ENCODE measurements at regions not wholly inside any gene's neighbourhood (a gene's known extent, or its start where the extent isn't known, plus 50 kb on each side); places are given as distances from the start of the nearest gene placed in this dataset.
A peak's percentile ranks its signal among the peaks of the same experiment; 100 is the strongest.
"Not testable (repeated sequence)": the region's sequence is repeated elsewhere in the genome, so short reads cannot be mapped to it uniquely, and the experiment has no call there.

DNA sequence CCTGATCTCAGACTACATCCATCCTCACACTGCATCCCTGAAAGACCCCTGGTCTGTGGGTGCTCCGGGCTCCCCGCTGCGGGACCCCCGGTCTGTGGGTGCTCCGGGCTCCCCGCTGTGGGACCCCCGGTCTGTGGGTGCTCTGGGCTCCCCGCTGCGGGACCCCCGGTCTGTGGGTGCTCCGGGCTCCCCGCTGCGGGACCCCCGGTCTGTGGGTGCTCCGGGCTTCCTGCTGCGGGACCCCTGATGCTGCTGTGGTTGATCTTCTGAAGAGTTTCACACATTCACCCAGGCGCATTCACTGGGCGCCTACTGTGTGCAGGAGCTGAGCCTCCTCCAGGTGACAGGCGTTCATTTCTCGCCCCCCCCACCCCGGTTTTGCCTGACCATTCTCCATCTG lies 162.7 kb upstream of the SALL3 start:
- no peak for DNase-seq (ENCODE audit: low spot score)

DNA sequence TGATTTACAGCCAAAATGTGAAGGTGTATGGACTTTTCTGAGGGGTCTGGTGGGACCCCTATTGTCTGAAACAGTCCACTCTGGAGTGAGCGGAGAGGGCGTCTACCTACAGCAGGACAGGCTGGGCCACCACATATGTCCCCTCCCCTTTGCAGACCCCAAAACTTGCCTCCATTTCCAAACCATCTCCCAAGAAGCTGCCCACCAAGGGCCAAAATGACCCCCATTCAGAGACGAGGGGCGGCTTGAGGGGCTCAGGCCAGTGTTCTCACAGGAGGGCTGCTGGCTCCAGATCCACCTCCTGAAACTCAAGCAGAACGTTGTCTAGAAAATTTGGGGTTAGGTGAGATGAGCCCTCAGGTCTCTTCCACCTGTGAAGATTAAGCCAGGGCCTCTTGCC lies 161.1 kb upstream of the SALL3 start:
- DNase-seq (ENCODE audit: low spot score), result no peak

DNA sequence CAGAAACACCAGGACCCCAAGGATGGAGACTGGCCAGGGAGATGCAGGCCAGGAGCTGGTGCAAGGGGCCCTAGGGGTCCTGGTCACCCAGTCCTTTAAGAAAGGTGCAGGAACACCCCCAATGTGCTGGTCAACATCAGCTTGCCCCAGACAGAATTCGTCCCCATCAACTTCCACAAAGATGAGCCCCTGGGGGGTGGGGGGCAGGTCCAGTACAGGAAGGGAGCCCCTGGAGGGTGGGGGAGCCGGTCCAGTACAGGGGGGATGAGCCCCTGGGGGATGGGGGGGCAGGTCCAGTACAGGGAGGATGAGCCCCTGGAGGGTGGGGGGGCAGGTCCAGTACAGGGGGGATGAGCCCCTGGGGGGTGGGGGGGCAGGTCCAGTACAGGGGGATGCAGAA lies 160.7 kb upstream of the SALL3 start:
- no peak for DNase-seq (ENCODE audit: low spot score)

- DNase-seq (ENCODE audit: low spot score), result no peak
Observed at GRCh38 chr18:78820161-78820834, 159.3 kb upstream of the SALL3 start.

DNA sequence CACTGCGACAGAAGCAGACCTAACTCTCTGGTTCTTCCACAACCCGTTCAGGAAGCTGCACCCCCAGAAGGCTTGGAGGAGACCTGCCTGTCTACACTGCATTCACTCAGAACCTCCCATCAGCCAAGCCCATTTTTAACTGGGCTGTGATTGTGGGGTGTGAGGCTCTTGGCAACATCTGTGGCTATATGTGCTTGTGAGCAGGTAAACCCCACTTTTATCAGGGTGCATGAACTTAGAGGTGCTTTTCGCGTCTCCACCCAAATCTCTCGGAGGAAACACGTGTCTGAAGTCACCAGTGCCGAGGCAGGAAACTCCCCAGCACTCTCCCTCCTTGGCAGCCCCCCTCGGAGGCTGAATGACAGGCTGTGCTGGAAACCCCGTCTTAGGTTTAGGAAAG lies 158.2 kb upstream of the SALL3 start:
- DNase-seq (ENCODE audit: low spot score), result no peak

- DNase-seq (ENCODE audit: low spot score), result no peak
Observed at GRCh38 chr18:78822171-78822948, 157.3 kb upstream of the SALL3 start.

DNA sequence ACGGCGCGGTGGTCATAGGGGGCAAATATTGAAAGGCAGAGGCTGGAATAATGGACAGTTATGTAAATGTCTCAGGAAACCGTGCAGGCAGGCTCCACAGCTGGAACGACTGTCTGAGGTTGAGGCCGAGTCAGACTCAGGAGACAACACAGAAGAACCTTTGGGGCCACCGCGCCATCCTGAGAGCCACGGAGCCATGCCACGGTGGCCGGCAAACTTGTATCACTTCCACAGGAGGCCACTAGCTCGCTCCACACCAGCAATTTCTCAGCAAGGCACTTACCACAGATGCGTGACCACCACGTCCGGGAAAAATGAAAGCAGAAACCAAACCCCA lies 156.7 kb upstream of the SALL3 start:
- DNase-seq (ENCODE audit: low spot score), result no peak

GRCh38 chr18:78825168-78825567 lies 154.4 kb upstream of the SALL3 start:
- no peak for DNase-seq (ENCODE audit: low spot score)

DNA sequence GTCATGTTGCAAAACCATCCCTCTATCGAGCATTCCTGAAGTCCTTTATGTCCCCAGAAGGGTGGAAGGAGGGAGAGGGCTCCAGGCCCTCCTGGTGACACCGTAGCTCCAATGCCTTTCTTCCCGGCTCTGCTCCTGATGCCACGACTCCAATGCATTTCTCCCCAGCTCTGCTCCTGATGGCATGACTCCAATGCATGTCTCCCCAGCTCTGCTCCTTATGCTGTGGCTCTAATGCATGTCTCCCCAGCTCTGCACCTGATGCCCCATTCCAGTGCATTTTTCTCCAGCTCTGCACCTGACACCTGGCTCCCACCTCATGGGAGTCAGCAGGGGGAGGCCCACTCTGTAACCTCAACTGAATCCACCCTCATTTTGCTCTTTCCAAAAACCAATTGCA lies 153.0 kb upstream of the SALL3 start:
- no peak for DNase-seq (ENCODE audit: low spot score)

DNA sequence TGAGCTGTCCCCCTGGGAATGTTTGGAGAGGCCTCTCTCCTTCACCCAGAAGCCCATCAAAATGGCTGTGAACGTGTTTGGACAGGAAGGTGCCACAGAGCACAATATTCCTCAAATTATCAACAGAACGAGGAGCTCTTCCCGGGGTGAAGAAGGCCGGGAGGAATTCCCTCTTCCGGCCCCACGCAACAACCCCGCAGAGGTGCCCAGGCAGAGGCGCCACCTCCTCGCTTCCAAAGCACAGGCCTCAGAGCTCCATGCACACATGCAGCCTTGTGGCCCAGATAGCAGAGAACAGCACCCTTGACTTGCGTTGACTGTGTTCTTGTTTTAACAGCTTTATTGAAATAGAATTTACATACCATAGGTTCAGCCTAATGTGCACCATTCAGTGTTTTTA lies 152.5 kb upstream of the SALL3 start:
- no peak for DNase-seq (ENCODE audit: low spot score)

GRCh38 chr18:78828131-78828530 lies 151.5 kb upstream of the SALL3 start:
- no peak for DNase-seq (ENCODE audit: low spot score)

- not testable (repeated sequence) for DNase-seq (ENCODE audit: low spot score)
Observed at GRCh38 chr18:78829026-78829425, 150.6 kb upstream of the SALL3 start.

DNA sequence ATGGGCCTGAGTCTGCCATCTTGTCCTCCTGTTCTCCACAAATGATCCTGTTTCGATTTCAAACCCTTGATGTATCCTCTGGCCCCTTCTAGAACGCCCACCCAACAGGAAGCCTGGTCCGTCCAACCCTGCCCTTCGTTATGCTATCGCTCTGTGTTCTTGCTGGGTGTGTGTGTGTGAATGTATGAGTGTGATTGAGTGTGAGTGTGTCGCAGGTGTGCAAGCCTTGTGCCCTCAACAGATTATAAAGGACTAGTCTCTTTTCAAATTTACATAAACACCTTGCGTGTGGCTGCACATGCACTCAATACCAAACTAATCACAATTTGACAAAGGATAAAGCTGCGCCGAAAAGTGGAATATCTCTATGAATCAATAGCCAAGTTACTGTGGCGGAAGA lies 149.5 kb upstream of the SALL3 start:
- no peak for DNase-seq (ENCODE audit: low spot score)

- DNase-seq (ENCODE audit: low spot score), result no peak
Observed at GRCh38 chr18:78830826-78831225, 148.8 kb upstream of the SALL3 start.

- no peak for DNase-seq (ENCODE audit: low spot score)
Observed at GRCh38 chr18:78831603-78832002, 148.0 kb upstream of the SALL3 start.

DNA sequence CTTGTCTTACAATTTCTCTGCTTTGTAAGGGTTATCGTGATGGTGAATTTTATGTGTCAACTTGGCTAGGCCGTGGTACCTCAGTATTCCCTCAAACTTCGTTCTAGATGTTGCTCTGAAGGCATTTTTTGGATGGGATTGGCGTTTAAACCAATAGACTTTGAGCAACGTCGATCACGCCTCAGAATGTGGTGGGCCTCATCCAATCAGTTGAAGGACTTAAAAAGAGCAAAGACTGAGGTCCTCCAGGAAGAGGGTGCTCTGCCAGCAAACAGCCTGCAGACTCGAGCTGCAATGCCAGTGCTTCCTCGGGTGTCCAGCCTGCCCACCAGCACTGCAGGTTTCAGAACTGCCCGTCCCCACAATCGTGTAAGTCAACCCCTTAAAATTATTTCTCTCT lies 145.8 kb upstream of the SALL3 start:
- no peak for DNase-seq (ENCODE audit: low spot score)

- DNase-seq (ENCODE audit: low spot score), result no peak
Observed at GRCh38 chr18:78836838-78837237, 142.8 kb upstream of the SALL3 start.

DNA sequence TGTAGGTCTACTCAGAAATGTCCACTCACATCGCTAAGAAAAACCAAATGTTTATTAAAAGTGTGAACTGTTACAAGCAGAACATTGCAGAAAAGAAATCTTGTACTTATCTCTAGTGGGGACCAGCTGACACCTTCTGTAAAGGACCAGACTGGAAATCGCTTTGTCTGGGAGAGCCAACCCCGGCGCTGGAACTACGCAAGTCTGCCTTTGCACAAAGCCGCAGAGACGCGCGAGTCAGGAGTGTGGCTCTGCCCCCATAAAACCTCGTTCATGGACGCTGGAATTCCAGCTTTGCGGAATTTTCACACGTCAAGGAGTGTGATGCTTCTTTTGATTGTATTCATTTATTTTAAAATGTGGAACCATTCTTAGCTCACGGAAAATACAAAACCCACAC lies 141.9 kb upstream of the SALL3 start:
- DNase-seq (ENCODE audit: low spot score), result no peak

DNA sequence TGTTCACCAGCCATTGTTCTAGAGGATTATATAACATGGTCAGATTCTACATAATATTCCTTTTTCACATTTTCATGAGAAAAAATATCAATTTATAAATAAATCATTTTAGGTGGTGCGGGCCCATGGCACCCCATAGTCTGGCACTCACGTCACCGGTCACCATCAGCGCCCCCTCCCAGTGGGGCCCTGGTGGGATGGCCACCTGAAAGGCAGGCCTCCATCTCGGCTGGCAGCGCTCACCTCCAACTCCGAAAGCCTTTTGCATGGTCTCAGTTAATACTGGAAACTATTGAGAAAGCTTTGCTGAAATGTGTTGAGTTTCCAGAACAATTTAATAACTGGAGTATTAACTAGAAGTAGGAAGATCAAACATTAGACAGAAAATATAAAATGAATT lies 141.4 kb upstream of the SALL3 start:
- DNase-seq (ENCODE audit: low spot score), result no peak

- peak; percentile 12 for DNase-seq (ENCODE audit: low spot score)
Observed at GRCh38 chr18:78849046-78849445, 130.6 kb upstream of the SALL3 start.

DNA sequence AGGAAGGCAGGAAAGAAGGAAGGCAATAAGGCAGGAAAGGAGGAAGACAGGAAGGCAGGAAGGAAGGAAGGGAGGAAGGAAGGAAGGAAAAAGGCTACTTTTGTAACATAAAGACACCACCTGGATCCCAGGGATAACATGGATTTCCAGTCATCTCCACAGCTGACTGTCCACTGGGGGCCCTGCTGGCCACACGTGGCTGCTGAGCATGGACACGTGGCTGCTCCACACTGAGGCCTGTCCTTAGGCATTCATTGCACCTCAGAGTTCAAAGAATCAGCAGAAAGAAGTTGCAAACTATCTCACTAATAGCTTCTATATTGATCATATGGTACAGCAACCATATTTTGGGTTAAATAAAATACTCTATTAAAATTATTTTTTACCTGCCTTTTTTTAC lies 130.2 kb upstream of the SALL3 start:
- DNase-seq (ENCODE audit: low spot score), result peak; percentile 8

- peak; percentile 9 for DNase-seq (ENCODE audit: low spot score)
Observed at GRCh38 chr18:78853341-78853740, 126.3 kb upstream of the SALL3 start.

DNA sequence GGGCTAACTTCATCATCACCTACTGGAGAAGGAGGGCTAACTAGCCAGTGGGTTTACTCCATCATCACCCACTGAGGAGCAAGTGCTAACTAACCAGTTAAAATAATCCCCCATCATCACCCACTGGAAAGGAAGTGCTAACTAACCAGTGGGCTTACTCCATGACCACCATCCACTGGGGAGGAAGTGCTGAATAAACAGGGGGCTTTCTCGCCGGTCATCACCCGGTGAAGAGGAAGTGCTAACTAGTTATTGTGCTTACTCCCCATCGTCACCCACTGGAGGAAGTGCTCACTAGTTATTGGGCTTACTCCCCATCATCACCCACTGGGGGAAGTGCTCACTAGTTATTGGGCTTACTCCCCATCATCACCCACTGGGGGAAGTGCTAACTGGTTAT lies 124.4 kb upstream of the SALL3 start:
- DNase-seq (ENCODE audit: low spot score), result peak; percentile 5

Data from D341Med (cell line).